ENCODE measurements at regions not wholly inside any gene's neighbourhood (a gene's known extent, or its start where the extent isn't known, plus 50 kb on each side); places are given as distances from the start of the nearest gene placed in this dataset.
"Not testable (repeated sequence)": the region's sequence is repeated elsewhere in the genome, so short reads cannot be mapped to it uniquely, and the experiment has no call there.

- no peak for DNase-seq
Measured at GRCh38 chr13:76245920-76246319, 609.8 kb downstream of the LMO7 start.

DNA sequence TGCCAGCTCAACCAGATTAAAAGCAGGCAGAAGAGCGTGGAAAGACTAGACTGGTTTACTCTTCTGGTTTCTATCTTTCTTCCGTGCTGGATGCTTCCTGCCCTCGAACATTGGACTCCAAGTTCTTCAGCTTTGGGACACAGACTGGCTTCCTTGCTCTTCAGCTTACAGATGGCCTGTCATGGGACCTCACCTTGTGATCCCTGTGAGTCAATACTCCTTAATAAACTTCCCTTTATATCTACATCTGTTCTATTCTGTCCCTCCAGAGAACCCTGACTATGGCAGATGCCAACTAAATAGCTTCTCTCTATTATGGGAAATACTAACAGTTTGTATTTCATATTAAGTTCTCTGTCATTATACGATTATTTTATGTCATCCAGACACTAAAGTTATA lies 609.1 kb downstream of the LMO7 start:
- DNase-seq: no peak

GRCh38 chr13:76243120-76243519 lies 607.0 kb downstream of the LMO7 start:
- DNase-seq: not testable (repeated sequence)

- DNase-seq: no peak
Measured at GRCh38 chr13:76239031-76239680, 603.0 kb downstream of the LMO7 start.

DNA sequence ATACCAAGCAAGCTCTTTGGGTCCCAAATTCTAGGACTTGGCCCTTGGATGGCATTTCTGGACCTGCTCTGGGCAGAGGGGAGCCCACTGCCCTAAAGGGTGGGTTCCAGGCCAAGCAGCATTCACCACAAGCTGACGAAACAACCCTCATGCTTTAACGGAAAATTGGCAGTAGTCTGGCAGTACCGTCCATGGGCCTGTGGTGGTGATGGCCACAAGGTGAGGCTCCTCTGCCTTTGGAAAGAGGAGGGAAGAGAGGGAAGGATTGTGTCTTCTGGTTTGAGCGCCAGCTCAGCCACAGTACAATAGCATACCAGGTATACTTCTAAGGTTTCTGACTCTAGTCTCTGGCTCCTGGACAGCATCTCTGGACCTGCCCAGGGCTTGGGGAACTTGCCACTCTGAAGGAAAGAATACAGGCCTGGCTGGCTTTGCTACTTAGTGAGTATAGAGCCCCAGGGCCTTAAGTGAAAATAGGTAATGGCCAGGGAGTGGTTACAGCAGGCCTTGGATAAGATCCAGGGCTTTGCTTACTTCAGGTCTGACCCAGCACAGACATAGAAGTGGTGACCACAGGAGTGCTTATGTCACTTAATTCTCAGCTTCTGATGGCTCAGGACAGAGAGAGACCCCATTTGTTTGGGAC lies 595.5 kb downstream of the LMO7 start:
- DNase-seq: no peak

- no peak for DNase-seq
Measured at GRCh38 chr13:76229281-76229680, 593.2 kb downstream of the LMO7 start.

- DNase-seq: no peak
Measured at GRCh38 chr13:76226941-76227340, 590.8 kb downstream of the LMO7 start.

DNA sequence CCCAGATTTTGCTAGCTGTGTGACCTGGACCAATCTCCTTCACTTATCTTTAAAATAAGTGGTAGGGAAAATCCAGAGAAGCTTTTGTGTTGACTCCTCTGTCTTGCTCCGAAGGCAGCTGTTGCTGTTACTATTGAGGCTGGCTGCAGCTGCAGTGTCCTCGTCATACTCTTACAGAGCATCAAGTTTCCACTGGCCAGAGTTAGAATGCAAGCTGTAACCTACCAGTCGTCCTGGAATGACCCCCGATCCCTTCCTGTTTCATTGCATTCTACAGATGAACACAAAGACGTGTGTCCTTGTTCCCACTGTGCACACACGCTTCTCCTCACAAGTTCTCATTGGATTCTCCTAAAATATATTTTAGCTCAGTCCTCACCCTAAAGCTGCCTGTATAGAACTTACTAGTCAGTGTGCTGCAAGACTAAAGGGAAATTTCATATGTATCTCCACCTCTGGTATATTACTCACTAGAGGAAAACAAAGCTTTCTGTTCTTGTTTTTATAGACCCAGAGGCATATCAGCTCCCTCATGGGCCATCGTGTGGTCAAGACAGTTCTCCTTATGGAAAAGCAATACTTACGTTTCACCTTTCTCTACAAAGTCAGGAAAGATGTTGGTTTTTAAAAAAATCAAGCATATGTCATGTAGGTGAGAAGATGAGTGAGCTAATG lies 589.8 kb downstream of the LMO7 start:
- DNase-seq: no peak

GRCh38 chr13:76223999-76224398 lies 587.9 kb downstream of the LMO7 start:
- no peak for DNase-seq

DNA sequence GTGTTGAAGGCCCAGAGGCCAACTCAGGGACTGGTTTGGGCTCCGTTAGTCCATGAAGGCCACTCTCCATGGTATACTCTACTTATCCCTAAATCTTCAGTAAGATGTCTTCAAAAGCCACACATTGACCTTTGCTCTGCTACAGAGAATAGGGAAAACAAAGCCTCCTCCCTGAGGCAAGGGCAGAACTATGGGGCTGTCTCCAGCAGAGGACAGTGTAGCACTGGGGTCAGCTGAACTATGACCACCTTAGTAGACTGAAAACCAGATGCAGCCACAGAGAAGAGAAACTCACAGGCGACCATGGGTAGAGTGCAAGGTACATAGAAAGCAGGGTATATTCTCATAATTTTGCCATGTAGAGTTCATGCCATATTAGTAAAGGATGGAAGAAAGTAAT lies 587.4 kb downstream of the LMO7 start:
- DNase-seq: peak; percentile 48

GRCh38 chr13:76222511-76222910 lies 586.4 kb downstream of the LMO7 start:
- DNase-seq: no peak

DNA sequence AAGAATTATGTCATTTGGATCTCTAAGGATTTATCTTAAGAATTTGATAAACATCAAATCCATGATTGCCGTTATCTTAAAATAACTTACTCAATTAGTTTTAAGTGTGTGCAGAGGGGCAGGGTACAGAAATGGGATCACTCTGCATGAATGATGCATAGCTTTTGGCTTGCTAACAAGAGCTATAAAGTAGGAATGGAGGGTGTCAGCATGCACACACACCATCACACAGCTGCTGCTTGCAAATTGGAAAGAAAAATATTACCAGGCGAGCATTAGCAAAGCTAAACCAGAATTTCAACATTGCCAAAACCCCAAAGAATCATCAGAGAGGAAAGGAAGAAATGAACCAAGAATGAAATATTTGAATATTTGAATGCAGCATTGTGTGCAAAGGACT lies 580.6 kb downstream of the LMO7 start:
- no peak for DNase-seq

- DNase-seq: no peak
Measured at GRCh38 chr13:76214001-76214400, 577.9 kb downstream of the LMO7 start.

GRCh38 chr13:76213423-76213904 lies 577.3 kb downstream of the LMO7 start:
- DNase-seq: no peak

- DNase-seq: peak; percentile 42
Measured at GRCh38 chr13:76210262-76210661, 574.1 kb downstream of the LMO7 start.

DNA sequence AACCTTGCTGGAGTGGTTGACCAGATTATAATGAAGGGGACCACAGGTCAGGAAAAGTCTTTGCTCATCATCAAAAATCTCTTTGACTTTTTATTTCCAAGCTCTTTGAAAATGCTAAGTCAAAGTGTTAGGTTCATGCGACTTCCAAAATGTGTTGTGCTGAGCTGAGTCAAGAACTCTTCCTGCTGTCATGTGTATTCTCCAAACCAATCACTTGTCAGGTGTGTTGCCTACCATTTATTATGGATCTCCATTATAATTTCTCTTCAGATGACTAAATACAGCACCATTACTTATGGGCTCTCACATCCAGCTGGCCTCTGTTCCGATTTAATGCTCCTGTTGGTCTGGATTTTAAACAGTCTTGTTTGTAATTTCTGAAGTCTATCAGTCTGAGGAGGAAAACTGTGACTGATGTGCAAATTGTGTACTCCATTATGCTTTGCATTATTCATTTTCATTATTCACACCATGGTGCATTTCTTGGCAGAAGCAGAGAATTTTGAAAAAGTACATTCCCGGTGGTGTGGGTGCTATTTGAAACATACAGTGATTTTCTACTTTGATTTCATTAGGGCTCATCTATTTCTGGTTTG lies 562.5 kb downstream of the LMO7 start:
- no peak for DNase-seq

DNA sequence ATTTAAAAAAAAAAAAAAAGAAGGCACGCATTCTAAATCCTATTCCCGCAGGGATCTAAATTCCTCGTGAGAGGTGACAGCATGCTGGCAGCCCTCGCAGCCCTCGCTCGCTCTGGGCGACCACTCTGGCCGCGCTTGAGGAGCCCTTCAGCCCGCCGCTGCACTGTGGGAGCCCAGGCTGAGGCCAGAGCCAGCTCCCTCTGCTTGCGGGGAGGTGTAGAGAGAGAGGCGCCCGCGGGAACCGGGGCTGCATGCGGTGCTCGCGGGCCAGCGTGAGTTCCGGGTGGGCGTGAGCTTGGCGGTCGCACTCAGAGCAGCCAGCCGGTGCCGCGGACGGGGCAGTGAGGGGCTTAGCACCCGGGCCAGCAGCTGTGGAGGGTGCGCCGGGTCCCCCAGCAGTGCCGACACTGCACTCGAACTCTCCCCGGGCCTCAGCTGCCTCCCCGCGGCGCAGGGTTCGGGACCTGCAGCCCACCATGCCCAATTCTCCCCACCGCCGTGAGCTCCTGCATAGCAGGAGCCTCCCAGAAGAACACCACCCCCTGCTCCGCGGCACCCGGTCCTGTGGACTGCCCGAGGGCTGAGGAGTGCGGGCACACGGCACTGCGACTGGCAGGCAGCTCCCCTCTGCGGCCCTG lies 553.9 kb downstream of the LMO7 start:
- DNase-seq: no peak

DNA sequence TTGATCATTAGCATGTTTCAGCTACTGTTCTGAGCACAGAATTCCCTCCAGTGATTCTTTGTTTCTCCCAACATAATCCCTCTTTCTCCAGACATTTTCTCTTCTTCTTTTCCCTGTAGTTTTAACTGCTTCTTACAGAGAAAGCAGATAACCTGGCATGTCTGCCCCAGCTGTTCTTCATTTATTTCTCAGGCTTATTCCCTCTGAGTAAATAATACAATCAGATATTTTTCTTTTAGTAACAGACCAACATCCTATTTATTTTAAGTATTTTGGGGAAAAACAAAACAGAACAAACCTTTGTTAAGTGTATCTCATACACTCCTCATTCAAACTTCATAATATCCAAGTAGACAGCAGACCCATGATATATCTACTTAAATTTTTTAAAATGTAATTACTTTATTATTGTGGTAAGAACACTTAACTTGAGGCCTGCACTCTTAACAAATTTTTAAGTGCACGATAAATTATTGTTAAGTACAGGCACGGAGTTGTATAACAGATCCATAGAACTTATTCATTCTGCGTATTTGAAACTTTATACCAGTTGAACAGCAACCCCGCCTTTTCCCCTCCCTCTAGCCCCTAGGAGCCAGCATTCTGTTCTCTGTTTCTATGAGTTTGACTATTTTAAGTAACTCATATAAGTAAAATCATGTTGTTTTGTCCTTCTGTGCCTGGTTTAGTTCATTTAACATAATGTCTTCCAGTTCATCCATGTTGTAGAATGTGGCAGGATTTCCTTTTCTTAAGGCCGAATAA lies 540.0 kb downstream of the LMO7 start:
- no peak for DNase-seq

DNA sequence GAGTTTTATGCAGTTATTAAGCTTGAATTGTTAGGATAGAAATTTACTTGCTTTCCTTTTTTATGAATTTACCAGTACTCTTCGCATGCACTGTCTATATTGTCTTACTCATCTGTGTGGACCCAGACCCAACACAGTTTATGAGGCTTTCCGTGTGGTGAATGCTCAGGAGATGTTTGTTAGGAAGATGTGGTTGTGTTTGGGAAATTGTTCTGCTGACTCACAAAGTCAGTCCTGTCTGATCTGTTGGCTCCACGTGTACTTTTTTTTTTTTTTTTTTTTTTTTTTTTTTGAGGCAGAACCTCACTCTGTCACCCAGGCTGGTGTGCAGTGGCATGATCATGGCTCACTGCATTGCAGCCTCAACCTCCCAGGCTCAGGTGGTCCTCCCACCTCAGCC lies 532.5 kb downstream of the LMO7 start:
- DNase-seq: no peak

DNA sequence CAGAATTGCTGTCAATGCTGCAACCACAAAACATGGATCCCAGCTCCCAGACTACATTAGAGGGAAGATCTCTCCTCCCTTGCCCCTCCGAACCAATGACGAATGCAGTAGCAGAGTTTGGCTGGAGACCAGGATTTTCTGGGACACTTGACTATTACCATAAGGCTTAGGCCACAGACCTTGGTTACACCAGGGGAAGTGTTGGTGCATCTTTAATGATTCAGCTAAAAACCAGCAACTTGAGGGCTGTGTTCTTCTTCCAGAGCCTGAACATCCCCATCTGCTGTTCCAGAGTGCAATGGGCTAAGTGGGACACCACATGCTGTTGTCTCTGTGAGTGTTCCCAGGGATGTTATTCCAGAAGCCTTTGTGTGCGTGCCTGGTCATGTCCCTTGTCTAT lies 528.2 kb downstream of the LMO7 start:
- DNase-seq: no peak

DNA sequence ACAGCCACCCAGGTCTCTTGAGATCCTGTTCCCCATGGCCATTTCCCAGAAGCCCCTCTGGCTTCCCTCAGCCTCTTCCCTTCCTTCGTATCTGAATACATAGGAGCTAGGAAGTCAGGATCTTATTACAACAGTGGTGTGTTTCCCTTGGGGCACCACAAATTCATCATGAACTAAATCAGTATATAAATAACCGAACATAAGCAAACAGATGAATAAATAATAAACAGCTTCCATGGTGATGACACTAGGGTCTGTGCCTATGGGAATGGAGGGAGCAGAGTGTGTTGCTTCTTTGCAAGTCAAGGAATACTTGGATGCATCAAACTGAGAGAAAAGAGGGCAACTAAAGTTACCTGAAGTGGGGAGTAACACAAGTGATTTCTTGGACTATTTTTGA lies 527.6 kb downstream of the LMO7 start:
- no peak for DNase-seq
